ENCODE measurements at regions not wholly inside any gene's neighbourhood (a gene's known extent, or its start where the extent isn't known, plus 50 kb on each side); places are given as distances from the start of the nearest gene placed in this dataset.

DNA sequence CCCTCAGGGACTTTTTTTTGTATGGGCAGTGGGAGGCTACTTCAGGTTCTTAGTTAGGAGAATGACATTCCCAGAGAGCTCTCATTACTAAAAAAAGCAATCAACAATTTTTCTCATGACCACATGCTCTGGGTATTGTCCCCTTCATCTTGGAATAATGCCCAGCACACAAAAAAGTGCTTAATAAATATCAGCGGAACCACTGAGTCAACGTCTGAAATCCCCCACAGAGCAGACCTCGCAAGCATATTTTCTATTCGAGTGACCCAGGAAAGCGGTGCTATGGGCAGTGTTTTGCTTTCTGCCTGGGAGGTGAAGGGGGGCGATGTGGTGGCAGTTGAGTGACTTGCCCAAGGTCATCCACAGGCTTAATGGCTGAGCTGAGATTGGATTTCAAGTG, 493.4 kb upstream of the ZMIZ1 start:
- DNase-seq = no peak

- DNase-seq = peak; percentile 13
Observed at GRCh38 chr10:78576276-78576675, 492.5 kb upstream of the ZMIZ1 start.

- DNase-seq = peak; percentile 92
Observed at GRCh38 chr10:78577712-78578111, 491.1 kb upstream of the ZMIZ1 start.

GRCh38 chr10:78578929-78579328, 489.8 kb upstream of the ZMIZ1 start:
- DNase-seq = peak; percentile 78

GRCh38 chr10:78579576-78579975, 489.2 kb upstream of the ZMIZ1 start:
- DNase-seq = no peak

DNA sequence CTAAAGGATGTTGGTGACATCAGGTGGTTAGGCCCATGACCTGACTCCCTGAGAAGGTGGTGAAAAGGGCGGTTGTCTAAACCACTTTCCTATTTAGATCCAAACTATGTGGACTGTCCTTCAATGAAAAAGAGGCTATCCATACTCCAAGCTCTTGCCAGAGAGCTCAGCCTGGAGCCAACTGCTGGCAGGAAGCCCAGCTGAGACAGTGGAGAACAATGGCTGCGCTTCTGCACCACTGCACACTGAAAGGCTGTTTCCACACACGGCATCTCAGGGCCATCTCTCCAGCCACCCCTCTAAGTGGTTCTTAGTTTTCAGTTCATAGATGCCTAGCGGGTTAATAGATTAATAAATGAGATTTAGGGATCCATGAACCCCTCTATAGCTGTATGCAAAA, 488.8 kb upstream of the ZMIZ1 start:
- DNase-seq = no peak

DNA sequence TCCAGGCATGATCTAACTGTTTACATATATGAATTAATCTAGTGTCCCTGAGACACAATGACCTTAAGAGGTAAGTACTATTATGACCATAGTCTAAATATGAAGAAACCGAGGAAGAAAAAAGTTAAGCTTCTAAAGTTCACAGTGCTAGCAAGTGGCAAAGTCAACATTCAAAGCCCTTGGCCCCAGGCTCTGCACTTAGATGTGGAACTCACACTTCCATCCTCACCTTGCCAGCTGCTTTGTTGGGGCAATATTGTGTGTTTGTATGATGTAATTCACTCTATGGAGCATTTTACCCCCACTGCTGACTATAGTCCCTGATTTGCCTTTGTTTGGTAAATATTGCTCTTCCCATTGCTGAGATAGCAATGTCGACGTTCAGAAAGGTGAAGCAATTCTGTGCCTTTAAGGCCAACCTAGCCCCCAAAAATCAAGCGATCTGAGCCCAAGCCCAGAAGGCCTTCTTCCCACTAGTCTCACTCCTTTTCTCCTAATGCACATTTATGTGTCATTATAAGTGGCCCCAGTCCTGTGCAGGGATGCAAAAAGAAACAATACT, 487.6 kb upstream of the ZMIZ1 start:
- DNase-seq = no peak

DNA sequence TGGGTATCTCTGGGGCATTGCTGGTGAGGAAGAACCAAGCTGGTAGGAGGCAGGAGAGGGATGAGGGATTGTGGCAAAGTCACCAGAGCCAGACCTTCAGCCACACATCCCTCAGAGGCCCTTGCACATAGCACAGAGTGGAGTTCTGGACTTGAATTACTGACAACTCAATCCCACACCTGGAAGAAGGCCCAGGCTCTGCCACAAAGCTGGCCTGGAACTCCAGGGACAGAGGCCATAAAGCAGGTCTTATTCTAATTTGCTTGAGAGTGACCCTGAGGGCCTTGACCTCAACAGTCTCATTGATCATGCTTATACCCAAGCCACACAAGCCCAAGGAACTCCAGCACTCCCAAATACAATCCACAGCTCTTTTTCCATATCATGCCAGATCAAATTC, 486.2 kb upstream of the ZMIZ1 start:
- DNase-seq = no peak

- no peak for DNase-seq
Observed at GRCh38 chr10:78584266-78584665, 484.5 kb upstream of the ZMIZ1 start.

GRCh38 chr10:78584681-78585080, 484.1 kb upstream of the ZMIZ1 start:
- DNase-seq = no peak

GRCh38 chr10:78585952-78586351, 482.8 kb upstream of the ZMIZ1 start:
- DNase-seq = no peak

DNA sequence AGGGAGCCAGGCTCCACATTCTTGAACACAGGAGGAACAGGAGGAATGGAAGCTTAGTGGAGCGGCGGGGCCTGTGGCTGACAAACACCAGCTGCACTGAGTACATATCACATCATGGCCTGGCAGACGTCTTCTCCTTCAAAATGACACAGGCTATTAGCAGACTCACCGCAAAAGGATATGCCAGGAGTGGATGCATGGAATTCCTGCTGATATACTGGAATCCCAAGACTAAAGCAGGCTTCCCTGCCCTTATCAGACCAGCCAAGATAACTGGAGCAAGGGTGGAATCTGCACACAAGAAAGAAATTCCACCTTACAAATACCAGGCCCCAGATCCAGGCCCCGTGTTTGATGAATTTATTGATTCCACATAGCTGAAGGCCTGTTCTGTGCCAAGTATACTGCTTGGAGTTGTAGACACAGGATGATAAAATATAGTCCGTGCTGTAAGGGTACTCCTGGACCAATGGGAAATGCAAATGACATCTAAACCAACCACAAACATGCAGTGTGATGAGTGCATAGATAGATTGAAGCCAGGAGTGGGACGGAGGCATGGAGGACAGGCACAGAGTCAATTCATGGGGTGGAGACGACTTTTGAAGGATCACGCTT, 480.5 kb upstream of the ZMIZ1 start:
- no peak for DNase-seq

DNA sequence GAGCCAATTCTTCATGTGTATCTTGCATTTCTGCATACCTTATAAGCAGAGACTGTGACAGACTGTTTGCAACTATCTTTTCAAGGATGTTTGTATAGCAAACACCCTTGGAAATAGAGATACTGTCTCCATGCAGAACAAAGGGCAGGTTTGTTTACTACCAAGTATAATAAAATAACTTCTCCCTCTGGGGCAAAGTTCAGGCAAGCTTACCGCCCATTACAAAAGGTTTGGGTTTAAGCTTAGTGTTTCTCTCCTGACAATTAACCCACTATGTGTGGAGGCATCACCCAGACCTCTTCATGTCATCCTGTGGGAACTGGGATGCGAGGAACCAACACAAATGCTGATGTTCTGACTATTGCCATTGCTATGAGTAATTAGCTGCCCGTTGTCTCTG, 479.1 kb upstream of the ZMIZ1 start:
- no peak for DNase-seq

- no peak for DNase-seq
Observed at GRCh38 chr10:78591066-78591465, 477.7 kb upstream of the ZMIZ1 start.

DNA sequence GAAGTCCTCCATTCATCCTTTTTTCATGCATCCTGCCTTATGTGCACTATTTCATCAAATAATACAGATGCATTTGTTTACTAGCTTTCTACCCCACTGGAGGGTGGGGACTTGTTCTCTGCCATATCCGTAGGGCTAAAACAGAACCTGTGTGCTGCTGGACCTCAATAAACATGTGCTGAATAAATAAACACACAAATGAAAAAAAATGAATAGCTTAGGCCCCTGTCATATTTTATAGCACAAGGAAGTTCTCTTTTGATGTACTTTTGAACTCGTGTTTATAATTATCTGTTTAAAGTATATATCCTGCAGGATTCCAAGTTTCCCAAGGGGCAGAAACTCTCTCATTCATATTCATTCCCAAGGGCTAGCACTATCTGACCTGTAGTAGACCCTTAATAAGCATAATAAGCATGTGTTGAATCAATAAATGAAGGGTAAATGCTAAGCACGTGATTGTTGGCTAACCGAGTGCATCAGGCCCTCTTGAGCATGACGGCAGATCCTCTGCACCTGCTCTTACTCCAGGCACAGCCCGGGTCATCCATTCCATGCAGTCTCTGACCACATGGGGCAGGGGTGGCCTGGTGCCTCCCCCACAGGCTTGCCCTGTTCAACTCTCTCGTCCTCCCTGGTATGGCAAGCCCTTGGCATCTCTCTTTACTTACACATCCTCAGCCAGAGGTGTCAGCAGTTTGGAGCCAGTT, 474.1 kb upstream of the ZMIZ1 start:
- DNase-seq = no peak

- no peak for DNase-seq
Observed at GRCh38 chr10:78595269-78595619, 473.5 kb upstream of the ZMIZ1 start.

GRCh38 chr10:78596556-78596955, 472.2 kb upstream of the ZMIZ1 start:
- no peak for DNase-seq

DNA sequence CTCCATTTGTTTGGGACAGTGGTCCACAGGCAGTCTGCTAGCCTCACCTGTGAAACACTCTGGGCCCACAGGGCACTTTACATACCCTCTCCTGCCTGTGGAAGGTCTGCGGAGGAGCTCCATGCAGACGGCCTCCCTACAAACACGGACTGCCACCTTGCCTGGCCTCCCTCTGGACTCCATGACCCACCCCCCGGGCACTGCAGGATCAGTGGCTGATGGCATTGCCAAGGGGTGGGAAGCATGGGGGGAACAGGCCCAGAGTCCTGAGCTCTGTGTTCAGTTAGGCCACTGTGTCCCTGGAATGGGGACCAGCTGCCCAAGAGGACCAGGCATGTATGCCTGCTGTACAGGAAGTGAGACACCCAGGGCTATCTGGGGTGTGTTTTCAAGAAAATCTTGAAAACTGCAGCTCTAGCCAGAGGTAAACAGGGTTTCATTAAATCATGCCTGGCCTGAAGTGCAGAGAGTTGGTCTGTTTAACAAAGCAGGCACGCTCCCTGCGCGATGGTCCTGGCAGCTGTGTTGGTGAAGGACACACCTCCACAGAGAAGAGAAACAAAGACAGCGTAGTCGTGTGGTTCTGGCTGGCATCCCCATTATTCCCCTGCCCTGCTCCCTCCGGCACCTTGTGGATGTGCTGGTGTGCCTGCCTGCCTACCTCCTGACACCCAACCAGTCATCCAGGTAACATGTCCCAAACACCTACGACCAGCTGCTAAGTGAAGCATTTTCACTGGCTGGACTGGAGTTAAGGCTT, 470.8 kb upstream of the ZMIZ1 start:
- DNase-seq = no peak

GRCh38 chr10:78599122-78599853, 469.5 kb upstream of the ZMIZ1 start:
- DNase-seq = no peak

GRCh38 chr10:78600121-78600665, 468.6 kb upstream of the ZMIZ1 start:
- DNase-seq = no peak

DNA sequence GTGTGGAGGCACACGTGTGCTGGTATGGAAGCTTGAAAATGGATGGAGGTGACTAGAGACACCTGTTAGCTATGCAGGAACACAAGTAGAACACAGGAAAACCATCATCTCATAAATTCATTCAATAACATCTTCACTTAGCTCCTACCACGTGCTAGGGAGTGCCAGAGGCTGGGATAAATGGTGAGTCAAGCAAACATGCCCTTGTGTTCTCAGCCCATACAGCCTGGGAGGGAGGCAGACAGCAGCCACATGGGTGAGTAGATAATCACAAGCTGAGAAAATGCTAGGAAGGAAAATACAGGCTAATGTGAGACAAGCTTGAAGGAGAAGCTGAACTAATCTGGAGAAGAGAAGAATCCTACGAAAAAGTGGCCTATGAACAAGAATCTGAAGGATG, 468.0 kb upstream of the ZMIZ1 start:
- DNase-seq = no peak

DNA sequence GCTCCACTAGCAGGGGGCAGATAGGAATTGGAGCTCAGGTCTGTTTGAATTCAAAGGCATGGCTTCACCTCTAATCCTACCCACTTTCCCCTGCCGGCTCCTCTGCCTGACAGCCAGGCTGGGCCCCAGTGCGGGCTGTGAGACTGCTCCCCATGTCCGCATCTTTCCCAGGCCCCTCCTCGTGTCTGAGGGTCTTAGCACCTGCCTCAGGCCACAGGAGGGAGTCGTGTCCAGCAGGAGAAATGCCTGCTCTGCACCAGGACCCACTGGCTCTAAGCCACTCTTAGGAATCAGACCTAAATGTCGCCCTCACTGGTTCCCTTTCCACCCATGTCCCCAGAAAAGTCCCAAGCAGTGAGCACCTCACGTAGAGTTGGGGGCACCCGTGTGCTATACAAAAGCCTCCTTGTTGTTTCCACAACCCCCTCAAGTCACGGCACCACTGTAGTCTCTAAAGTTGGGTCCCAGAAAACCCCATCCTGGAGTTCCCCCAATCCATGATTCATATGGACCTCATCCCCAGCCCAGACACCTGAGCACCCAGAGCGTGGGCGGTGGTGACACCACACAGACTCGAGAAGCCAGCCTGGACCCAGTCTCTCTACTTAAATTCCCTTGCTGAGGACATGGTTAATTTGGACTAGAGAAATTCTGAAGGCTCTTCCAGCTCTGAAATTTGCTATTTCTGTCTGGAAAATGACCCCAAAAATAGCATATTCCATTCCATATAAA, 466.4 kb upstream of the ZMIZ1 start:
- no peak for DNase-seq
